ENCODE measurements at regions not wholly inside any gene's neighbourhood (a gene's known extent, or its start where the extent isn't known, plus 50 kb on each side); places are given as distances from the start of the nearest gene placed in this dataset.
"Not testable (repeated sequence)": the region's sequence is repeated elsewhere in the genome, so short reads cannot be mapped to it uniquely, and the experiment has no call there.

- FAIRE-seq; DNase-seq (ENCODE audit: insufficient read length, low spot score): not testable (repeated sequence)
Measured at GRCh38 chr12:124070394-124071074, 97.5 kb downstream of the ZNF664 start.

- no peak for DNase-seq (ENCODE audit: insufficient read length, low spot score)
- FAIRE-seq = no peak
Measured at GRCh38 chr12:124071075-124071443, 98.0 kb downstream of the ZNF664 start.

DNA sequence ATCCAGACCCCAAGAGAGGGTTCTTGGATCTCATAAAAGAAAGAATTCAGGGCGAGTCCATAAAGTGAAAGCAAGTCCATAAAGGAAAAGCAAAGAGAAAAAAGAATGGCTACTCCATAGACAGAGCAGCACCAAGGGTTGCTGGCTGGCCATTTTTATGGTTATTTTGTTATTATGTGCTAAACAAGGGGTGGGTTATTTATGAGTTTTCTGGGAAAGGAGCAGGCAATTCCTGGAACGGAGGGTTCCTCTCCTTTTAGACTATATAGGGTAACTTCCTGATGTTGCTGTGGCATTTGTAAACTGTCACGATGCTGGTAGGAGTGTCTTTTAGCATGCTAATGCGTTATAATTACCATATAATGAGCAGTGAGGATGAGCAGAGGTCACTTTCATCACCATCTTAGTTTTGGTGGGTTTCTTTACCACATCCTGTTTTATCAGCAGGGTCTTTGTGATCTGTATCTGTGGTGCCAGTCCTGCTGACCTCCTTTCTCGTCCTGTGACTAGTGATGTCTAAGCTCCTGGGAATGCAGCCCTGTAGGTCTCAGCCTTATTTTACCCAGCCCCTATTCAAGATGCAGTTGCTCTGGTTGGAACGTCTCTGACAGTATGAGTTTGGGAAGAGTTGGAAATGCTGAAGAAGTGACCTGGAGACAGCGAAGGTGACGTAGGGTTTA lies 100.5 kb downstream of the ZNF664 start:
- FAIRE-seq = no peak
- DNase-seq (ENCODE audit: insufficient read length, low spot score) = no peak

DNA sequence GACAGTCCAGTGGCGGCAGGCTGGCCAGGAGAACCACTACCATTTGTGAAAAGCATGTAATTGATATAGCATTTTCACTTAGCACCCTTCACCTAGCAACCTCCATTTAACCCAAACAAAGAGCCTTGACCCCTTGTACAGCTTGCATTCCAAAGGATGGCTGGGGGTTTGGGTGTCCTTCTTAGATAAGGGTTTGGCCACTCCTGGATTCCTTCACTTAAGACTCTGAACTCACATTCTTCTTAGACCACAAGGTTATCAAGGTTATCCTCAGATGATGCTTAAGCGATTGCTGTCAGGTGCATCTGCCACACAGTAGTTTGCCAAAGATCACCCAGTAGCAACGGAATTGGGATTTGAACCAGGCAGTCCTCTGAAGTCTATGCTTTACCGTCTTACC lies 102.8 kb downstream of the ZNF664 start:
- FAIRE-seq (no peak), DNase-seq (ENCODE audit: insufficient read length, low spot score) (no peak)

- DNase-seq (ENCODE audit: insufficient read length, low spot score) (no peak), FAIRE-seq (no peak)
Measured at GRCh38 chr12:124077701-124078100, 104.7 kb downstream of the ZNF664 start.

GRCh38 chr12:124078800-124079199 lies 105.8 kb downstream of the ZNF664 start:
- FAIRE-seq = peak; percentile 66

GRCh38 chr12:124080649-124081048 lies 107.6 kb downstream of the ZNF664 start:
- no peak for FAIRE-seq
- no peak for DNase-seq (ENCODE audit: insufficient read length, low spot score)

More at GRCh38 chr12:124078800-124079199, 105.8 kb downstream of the ZNF664 start:
- no peak for DNase-seq (ENCODE audit: insufficient read length, low spot score)

DNA sequence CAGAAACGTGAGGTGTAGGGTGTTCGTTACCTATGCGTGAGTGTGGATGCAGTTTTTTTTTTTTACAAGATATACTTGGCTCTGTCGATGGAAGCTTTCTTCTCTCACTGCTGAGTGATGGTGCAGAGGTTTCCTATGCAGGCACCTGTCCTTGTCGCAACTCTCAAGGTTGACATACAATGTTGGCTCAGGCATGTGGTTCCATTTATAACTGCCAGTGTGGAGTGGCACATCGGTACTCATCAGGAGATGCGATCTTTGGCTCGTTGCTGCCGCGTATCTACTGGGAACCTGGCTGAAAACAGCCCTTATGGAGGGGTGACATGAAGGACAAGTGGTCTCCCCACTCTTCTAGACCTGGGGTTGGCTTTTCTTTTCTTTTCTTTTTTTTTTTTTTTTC lies 109.0 kb downstream of the ZNF664 start:
- DNase-seq (ENCODE audit: insufficient read length, low spot score) = no peak
- FAIRE-seq = no peak

- no peak for FAIRE-seq
- DNase-seq (ENCODE audit: insufficient read length, low spot score) = no peak
Measured at GRCh38 chr12:124082687-124083086, 109.7 kb downstream of the ZNF664 start.

DNA sequence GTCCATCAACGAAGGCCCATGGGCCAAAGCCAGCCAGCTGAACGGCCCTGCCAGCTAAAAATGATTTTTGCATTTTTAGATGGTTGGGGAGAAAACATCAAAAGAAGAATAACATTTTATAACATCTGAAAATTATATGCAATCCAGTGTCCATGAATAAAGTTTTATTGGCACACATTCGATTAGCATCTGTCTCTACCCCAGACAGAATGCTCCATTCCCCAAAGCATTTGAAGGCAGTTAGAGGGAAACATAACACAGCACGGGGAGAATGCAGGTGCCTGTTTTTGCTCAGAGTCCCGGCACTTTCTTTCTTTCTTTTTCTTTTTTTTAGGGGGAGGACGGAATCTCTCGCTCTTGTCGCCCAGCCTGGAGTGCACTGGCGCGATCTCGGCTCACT lies 110.7 kb downstream of the ZNF664 start:
- DNase-seq (ENCODE audit: insufficient read length, low spot score) (no peak), FAIRE-seq (no peak)

GRCh38 chr12:124085419-124086296 lies 112.6 kb downstream of the ZNF664 start:
- FAIRE-seq = no peak
- no peak for DNase-seq (ENCODE audit: insufficient read length, low spot score)

DNA sequence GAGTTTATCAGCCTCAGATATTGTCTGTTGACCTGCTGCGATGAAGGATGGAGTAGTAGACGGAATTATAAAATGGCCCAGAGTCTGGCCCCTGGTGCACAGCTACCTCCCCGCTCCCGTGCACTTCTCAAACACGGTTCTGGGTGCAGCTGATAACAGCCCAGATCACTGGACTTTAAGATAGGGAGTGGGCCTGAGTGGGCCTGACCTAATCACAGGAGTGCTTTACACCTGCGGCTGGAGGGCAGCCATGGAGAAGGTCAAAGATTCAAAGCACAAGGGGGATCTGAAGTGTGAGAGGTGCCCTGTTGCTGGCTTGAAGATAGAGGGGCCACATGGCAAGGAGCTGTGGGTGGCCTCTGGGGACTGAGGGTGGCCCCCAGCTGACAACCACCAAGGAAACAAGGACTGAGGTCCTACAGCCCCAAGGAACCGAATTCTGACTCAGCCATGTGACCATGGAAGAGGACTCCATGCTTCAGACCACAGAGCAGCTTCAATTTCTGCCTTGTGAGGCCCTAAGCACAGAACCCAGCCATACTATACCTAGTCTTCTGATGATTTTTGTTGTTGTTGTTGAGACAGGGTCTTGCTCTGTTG lies 113.4 kb downstream of the ZNF664 start:
- no peak for DNase-seq (ENCODE audit: insufficient read length, low spot score)
- no peak for FAIRE-seq

GRCh38 chr12:124087266-124088051 lies 114.4 kb downstream of the ZNF664 start:
- FAIRE-seq (no peak), DNase-seq (ENCODE audit: insufficient read length, low spot score) (no peak)

DNA sequence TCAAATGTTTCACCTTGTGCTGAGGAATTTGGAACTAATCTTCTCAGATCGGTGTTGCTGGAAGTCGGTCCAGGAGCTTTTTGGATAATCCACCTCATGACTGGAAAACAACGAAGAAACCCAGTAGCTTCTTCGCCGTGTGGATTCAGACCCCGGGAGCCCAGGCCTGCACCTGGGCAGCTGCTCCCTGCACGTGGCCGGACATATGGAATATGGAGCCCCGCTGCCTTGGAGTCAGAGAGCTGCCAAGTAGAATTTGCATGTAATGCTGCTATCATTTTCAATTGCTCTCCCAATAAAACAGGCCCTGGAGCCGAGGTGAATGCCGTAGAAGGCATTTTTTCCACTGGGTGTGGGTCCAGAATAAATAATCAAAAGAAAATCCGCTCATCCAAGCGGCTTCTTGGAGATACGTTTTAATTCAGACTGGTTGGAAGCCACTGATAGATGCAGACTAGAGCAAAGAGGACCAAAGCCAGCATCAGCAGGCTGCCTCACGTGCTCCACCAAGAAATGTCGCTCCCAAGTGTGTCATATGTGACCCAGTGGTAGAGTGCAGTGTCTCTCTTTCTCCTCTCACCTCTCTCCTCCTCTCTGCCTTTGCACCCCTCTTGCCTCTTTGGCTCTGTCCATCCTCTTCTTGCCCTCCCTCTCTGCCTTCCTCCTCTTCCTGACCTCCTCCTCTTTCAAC lies 115.3 kb downstream of the ZNF664 start:
- FAIRE-seq (no peak), DNase-seq (ENCODE audit: insufficient read length, low spot score) (no peak)

- DNase-seq (ENCODE audit: insufficient read length, low spot score); FAIRE-seq: not testable (repeated sequence)
Measured at GRCh38 chr12:124089181-124089914, 116.3 kb downstream of the ZNF664 start.

- DNase-seq (ENCODE audit: insufficient read length, low spot score) (no peak), FAIRE-seq (no peak)
Measured at GRCh38 chr12:124091835-124092234, 118.8 kb downstream of the ZNF664 start.

GRCh38 chr12:124092532-124092931 lies 119.5 kb downstream of the ZNF664 start:
- peak; percentile 100 for FAIRE-seq
- not testable (repeated sequence) for DNase-seq (ENCODE audit: insufficient read length, low spot score)

DNA sequence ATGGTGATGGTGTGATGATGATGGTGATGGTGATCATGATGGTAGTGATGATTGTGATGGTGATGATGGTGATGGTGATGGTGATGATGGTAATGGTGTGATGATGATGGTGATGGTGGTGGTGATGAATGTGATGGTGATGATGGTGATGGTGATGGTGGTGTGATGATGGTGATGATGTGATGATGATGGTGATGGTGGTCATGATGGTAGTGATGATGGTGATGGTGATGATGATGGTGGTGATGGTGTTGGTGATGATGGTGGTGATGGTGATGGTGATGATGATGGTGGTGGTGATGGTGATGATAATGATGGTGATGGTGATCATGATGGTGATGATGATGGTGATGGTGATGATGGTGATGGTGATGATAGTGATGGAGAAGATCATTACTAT lies 120.3 kb downstream of the ZNF664 start:
- DNase-seq (ENCODE audit: insufficient read length, low spot score) (no peak), FAIRE-seq (no peak)

GRCh38 chr12:124094188-124094587 lies 121.2 kb downstream of the ZNF664 start:
- FAIRE-seq (no peak), DNase-seq (ENCODE audit: insufficient read length, low spot score) (no peak)
